Parathyroid adenoma (tissue), 2 donors: ENCODE measurements at regions not wholly inside any gene's neighbourhood (a gene's known extent, or its start where the extent isn't known, plus 50 kb on each side); places are given as distances from the start of the nearest gene placed in this dataset.

Experiments
- H2AFZ ChIP-seq: fragments of 300-600 bp; sonication (generic); one replicate; pipeline ENCODE4 v1.7.0; 2017; ENCODE audit warnings: antibody characterized with exemption, mild to moderate bottlenecking
- H3K27ac ChIP-seq: fragments of 300-600 bp; sonication (generic); one replicate; pipeline ENCODE4 v1.7.0; 2017
- H3K27me3 ChIP-seq: fragments of 300-600 bp; sonication (generic); one replicate; pipeline ENCODE4 v1.7.0; 2017; ENCODE audit warnings: low read length; ENCODE audit not compliant: control insufficient read depth, insufficient read depth
- H3K36me3 ChIP-seq: fragments of 300-600 bp; sonication (generic); one replicate; pipeline ENCODE4 v1.7.0; 2017; ENCODE audit warnings: low read length; ENCODE audit not compliant: control insufficient read depth, insufficient read depth
- H3K4me1 ChIP-seq: fragments of 300-600 bp; sonication (generic); one replicate; pipeline ENCODE4 v1.7.0; 2017; ENCODE audit warnings: control low read depth
- H3K4me2 ChIP-seq: fragments of 300-600 bp; sonication (generic); one replicate; pipeline ENCODE4 v1.7.0; 2017; ENCODE audit warnings: low read length
- H3K4me3 ChIP-seq: fragments of 300-600 bp; sonication (generic); one replicate; pipeline ENCODE4 v1.7.0; 2017; ENCODE audit warnings: low read depth, low read length
- H3K79me2 ChIP-seq: fragments of 300-600 bp; sonication (generic); one replicate; pipeline ENCODE4 v1.7.0; 2017; ENCODE audit warnings: control low read depth
- H3K9ac ChIP-seq: fragments of 300-600 bp; sonication (generic); one replicate; pipeline ENCODE4 v1.7.0; 2017; ENCODE audit warnings: mild to moderate bottlenecking
- H3K9me3 ChIP-seq: fragments of 300-600 bp; sonication (generic); one replicate; pipeline ENCODE4 v1.7.0; 2017; ENCODE audit warnings: low read length; ENCODE audit not compliant: control insufficient read depth
- TF ChIP-seq, protein P1 (sequence below): fragments of 300-600 bp; sonication (generic); IDR thresholded peaks from one replicate; pipeline ENCODE4 v1.7.0; 2017; ENCODE audit warnings: antibody characterized with exemption, mild to moderate bottlenecking
- donor health status: primary hyperparathyroidism.

DNA sequence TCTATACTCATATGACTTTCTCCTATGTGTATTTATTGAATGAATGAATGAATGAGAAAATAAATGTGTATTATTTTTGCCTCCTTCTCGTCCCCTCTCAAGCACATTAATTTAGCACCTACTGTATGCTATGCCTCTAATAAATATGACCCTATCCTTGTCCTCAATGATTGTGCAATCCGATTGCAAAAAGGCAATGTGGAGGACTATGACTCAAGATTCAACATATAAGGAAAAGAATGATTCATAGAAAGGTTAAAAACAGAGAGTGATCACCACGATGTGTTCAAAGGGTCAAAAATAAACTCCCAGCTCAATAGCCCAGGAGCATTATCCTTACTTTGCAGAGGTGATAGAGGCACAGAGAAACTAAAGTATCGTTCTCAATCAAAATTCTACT lies 322.8 kb upstream of the SORCS1 start:
- Histone ChIP-seq H3K27me3 (no peaks in the 10 kb centered on the region), H3K9ac (no peak overlapping the region), H3K4me2 (no peak overlapping the region)

DNA sequence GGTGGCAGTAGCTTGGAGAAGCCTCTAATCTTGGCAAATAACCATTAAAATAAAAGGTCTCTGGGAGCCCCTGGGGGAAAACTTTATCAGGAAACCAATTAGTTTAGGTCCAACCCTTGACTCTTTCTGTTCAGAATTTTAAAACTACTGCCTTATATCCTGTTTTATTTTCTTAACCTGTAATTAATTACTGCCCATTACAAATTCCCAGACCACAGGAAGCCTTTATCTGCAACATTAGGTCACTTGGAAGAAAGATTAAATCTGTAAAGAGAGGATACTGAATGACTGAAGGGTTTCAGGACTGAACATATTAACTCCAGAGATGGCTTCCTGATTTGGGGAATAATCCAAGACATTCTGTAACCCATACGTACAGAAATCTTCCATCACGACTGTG lies 320.5 kb upstream of the SORCS1 start:
- Histone ChIP-seq H3K9ac (no peak overlapping the region), H3K4me2 (no peak overlapping the region), H3K27ac (no peak overlapping the region), H3K79me2 (no peaks in the 10 kb centered on the region), H3K36me3 (no peaks in the 10 kb centered on the region), H3K9me3 (no peaks in the 10 kb centered on the region), H3K4me1 (no peaks in the 10 kb centered on the region), H3K4me3 (no peak overlapping the region), H2AFZ (no peak overlapping the region), H3K27me3 (no peaks in the 10 kb centered on the region)
- TF ChIP-seq, protein P1, sequence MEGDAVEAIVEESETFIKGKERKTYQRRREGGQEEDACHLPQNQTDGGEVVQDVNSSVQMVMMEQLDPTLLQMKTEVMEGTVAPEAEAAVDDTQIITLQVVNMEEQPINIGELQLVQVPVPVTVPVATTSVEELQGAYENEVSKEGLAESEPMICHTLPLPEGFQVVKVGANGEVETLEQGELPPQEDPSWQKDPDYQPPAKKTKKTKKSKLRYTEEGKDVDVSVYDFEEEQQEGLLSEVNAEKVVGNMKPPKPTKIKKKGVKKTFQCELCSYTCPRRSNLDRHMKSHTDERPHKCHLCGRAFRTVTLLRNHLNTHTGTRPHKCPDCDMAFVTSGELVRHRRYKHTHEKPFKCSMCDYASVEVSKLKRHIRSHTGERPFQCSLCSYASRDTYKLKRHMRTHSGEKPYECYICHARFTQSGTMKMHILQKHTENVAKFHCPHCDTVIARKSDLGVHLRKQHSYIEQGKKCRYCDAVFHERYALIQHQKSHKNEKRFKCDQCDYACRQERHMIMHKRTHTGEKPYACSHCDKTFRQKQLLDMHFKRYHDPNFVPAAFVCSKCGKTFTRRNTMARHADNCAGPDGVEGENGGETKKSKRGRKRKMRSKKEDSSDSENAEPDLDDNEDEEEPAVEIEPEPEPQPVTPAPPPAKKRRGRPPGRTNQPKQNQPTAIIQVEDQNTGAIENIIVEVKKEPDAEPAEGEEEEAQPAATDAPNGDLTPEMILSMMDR = no peak

More for the DNA sequence above, 322.8 kb upstream of the SORCS1 start:
- Histone ChIP-seq H3K79me2 (no peaks in the 10 kb centered on the region), H3K9me3 (no peaks in the 10 kb centered on the region), H3K36me3 (no peaks in the 10 kb centered on the region), H3K4me3 (no peak overlapping the region), H2AFZ (no peak overlapping the region), H3K4me1 (no peaks in the 10 kb centered on the region), H3K27ac (no peak overlapping the region)
- TF ChIP-seq, protein P1 = no peak

DNA sequence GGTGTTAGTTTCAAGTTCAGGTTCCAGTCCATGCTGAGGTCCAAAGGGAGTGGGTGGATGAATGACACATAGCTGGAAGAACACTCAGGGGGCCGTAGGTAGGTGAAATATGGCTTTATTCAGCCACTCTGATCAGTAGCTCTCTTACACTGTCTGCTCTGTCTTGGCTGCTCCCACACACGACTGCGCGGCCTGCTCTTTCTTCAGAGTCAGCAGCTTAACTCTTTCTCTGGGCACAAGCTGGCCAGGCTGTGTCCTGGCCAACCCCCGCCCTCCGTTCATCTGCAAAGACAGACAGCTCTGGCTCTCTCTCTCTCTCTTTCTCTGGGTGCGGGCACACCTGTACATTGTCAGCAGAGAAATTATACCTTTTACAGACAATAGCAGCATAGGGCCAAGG lies 317.4 kb upstream of the SORCS1 start:
- H3K36me3 ChIP-seq = no peaks in the 10 kb centered on the region

DNA sequence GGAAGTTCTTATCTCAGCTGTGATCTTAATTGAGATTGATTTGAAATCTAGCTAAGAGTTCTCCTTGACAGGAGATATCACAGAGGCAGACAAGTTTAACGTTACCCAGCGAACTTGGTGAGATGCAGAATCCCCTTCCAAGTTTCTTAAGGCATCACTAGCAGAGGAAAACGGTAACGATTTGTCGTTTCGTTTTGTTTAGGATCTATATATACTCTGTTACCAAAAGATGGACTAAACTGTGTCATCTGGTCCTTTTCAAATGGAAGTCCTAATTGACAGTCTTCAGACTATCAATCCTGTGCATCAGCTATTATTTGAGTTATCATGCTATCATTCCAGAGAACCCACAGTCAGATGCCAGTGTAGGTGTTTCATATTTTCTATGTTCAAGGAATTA lies 316.7 kb upstream of the SORCS1 start:
- H3K9me3 ChIP-seq = no peaks in the 10 kb centered on the region
- H3K27ac ChIP-seq = no peak overlapping the region
- H3K36me3 ChIP-seq = no peaks in the 10 kb centered on the region
- no peaks in the 10 kb centered on the region for H3K79me2 ChIP-seq
- H3K27me3 ChIP-seq = no peaks in the 10 kb centered on the region
- H2AFZ ChIP-seq = no peak overlapping the region
- no peak overlapping the region for H3K4me3 ChIP-seq
- TF ChIP-seq, protein P1 = no peak
- no peak overlapping the region for H3K4me2 ChIP-seq
- no peaks in the 10 kb centered on the region for H3K4me1 ChIP-seq
- H3K9ac ChIP-seq = no peak overlapping the region

More for the DNA sequence above, 317.4 kb upstream of the SORCS1 start:
- H3K27me3 ChIP-seq = no peaks in the 10 kb centered on the region
- H3K79me2 ChIP-seq = no peaks in the 10 kb centered on the region
- H3K4me1 ChIP-seq = no peaks in the 10 kb centered on the region
- H3K9ac ChIP-seq = no peak overlapping the region
- H2AFZ ChIP-seq = no peak overlapping the region
- H3K9me3 ChIP-seq = no peaks in the 10 kb centered on the region
- no peak overlapping the region for H3K4me3 ChIP-seq
- H3K4me2 ChIP-seq = no peak overlapping the region
- no peak overlapping the region for H3K27ac ChIP-seq
- TF ChIP-seq, protein P1 = no peak

DNA sequence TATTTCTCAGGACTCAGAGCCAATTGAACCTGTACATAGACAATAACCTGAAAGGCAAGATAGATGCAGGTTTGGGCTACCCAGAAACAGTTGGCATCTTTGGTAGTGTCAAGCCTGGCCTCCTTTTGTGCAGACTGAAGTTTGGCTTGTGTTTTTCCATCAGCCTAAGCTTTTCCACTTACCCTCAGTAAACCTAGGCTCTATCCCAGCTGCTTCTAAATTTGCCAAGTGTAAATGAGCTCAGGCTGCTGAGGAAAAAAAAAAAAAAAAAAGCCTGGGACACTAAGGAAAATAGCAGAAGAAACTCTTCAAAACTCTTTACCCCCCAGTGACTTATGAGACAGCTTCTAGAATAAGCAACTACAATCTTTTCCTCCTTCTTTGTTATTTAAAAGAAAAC lies 316.3 kb upstream of the SORCS1 start:
- Histone ChIP-seq H3K27me3 (no peaks in the 10 kb centered on the region), H3K9me3 (no peaks in the 10 kb centered on the region), H3K27ac (no peak overlapping the region), H3K79me2 (no peaks in the 10 kb centered on the region), H3K36me3 (no peaks in the 10 kb centered on the region), H2AFZ (no peak overlapping the region), H3K4me1 (no peaks in the 10 kb centered on the region), H3K4me3 (no peak overlapping the region), H3K9ac (no peak overlapping the region), H3K4me2 (no peak overlapping the region)
- TF ChIP-seq, protein P1 = no peak
